ENCODE measurements at regions not wholly inside any gene's neighbourhood (a gene's known extent, or its start where the extent isn't known, plus 50 kb on each side); places are given as distances from the start of the nearest gene placed in this dataset.

DNA sequence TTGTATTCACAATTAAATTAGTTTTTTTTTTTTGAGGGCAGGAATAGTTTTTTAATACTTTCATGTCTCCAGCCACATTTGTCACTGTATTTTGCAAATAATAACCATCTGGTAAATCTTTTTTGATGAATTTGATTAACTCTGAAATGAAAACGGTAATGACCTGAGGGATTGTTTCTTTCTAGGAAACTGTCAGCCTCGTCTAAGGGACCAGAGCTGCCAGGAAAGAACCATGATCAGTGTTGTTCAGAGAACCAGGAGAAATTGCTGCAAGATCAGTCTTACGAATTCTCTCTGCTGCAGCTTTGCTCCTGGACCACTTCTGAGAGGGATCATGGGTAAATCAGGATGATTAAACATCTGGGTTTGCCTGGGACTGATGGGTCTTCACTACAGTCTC lies 114.5 kb upstream of the TAF11L2 start:
- TF ChIP-seq, protein P1, sequence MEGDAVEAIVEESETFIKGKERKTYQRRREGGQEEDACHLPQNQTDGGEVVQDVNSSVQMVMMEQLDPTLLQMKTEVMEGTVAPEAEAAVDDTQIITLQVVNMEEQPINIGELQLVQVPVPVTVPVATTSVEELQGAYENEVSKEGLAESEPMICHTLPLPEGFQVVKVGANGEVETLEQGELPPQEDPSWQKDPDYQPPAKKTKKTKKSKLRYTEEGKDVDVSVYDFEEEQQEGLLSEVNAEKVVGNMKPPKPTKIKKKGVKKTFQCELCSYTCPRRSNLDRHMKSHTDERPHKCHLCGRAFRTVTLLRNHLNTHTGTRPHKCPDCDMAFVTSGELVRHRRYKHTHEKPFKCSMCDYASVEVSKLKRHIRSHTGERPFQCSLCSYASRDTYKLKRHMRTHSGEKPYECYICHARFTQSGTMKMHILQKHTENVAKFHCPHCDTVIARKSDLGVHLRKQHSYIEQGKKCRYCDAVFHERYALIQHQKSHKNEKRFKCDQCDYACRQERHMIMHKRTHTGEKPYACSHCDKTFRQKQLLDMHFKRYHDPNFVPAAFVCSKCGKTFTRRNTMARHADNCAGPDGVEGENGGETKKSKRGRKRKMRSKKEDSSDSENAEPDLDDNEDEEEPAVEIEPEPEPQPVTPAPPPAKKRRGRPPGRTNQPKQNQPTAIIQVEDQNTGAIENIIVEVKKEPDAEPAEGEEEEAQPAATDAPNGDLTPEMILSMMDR (IDR thresholded peaks at IDR 0.05), result no peak
- no peak for TF ChIP-seq POLR2AphosphoS5 (IDR thresholded peaks at IDR 0.05)

All from breast epithelium (tissue), 3 donors.